HUES6 (cell line): ENCODE measurements at regions not wholly inside any gene's neighbourhood (a gene's known extent, or its start where the extent isn't known, plus 50 kb on each side); places are given as distances from the start of the nearest gene placed in this dataset.

Source experiments
- H3K27ac ChIP-seq: 2 replicates; pipeline ENCODE4 v1.7.0; 2013; ENCODE audit warnings: low read depth, mild to moderate bottlenecking, low read length, inconsistent platforms
- H3K27me3 ChIP-seq: 2 replicates; pipeline ENCODE4 v1.6.1; 2013; ENCODE audit warnings: low read length; ENCODE audit not compliant: control insufficient read depth, insufficient read depth
- H3K36me3 ChIP-seq: 2 replicates; pipeline ENCODE4 v1.6.1; 2013; ENCODE audit warnings: low read length; ENCODE audit not compliant: control insufficient read depth, insufficient read depth
- H3K4me1 ChIP-seq: 2 replicates; pipeline ENCODE4 v1.6.1; 2013; ENCODE audit warnings: low read length; ENCODE audit not compliant: control insufficient read depth, insufficient read depth
- H3K4me3 ChIP-seq: 2 replicates; pipeline ENCODE4 v1.5.1; 2013; ENCODE audit warnings: low read depth, low read length
- H3K9ac ChIP-seq: one replicate; pipeline ENCODE4 v1.6.1; 2013; ENCODE audit warnings: mild to moderate bottlenecking, low read length
- H3K9me3 ChIP-seq: 2 replicates; pipeline ENCODE4 v1.6.1; 2013; ENCODE audit warnings: low read depth, low read length; ENCODE audit not compliant: control insufficient read depth, insufficient read depth

DNA sequence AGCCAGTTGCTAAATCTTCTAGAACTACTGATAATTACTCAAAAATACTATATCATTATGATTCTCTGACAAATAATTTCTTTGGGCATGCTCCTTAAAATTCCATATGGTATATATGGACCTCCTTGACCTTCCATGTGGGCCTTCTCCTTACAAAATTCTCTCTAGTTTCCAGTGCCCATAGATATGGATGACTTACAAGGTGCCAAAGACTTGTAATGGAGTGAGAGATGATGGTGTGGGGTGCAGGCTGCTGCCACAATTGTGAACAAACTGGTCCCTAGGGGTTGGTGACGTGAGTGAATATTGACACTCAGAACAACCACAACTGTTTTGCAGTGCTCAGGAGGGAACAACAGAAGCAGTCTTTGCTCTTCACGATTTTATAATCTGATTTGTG is 378.9 kb downstream of the SNAPC1 start:
- Histone ChIP-seq H3K36me3 (no peaks in the 10 kb centered on the region), H3K27ac (no peak overlapping the region), H3K27me3 (no peaks in the 10 kb centered on the region), H3K9ac (no peak overlapping the region), H3K4me1 (no peaks in the 10 kb centered on the region), H3K9me3 (no peaks in the 10 kb centered on the region), H3K4me3 (no peak overlapping the region)

- H3K36me3 ChIP-seq: no peaks in the 10 kb centered on the region
- no peaks in the 10 kb centered on the region for H3K4me1 ChIP-seq
- no peaks in the 10 kb centered on the region for H3K27me3 ChIP-seq
- H3K27ac ChIP-seq: no peak overlapping the region
- no peak overlapping the region for H3K4me3 ChIP-seq
- no peaks in the 10 kb centered on the region for H3K9me3 ChIP-seq
- no peak overlapping the region for H3K9ac ChIP-seq
These were observed 381.0 kb downstream of the SNAPC1 start for GRCh38 chr14:62143245-62143644.

GRCh38 chr14:62144863-62145262 is 382.6 kb downstream of the SNAPC1 start:
- Histone ChIP-seq H3K27me3 (no peaks in the 10 kb centered on the region), H3K9ac (no peak overlapping the region), H3K27ac (no peak overlapping the region), H3K4me1 (no peaks in the 10 kb centered on the region), H3K4me3 (no peak overlapping the region), H3K9me3 (no peaks in the 10 kb centered on the region), H3K36me3 (no peaks in the 10 kb centered on the region)

- no peaks in the 10 kb centered on the region for H3K36me3 ChIP-seq
- no peaks in the 10 kb centered on the region for H3K9me3 ChIP-seq
- H3K4me3 ChIP-seq: no peak overlapping the region
- H3K27me3 ChIP-seq: no peaks in the 10 kb centered on the region
- H3K9ac ChIP-seq: no peak overlapping the region
- H3K4me1 ChIP-seq: no peaks in the 10 kb centered on the region
- H3K27ac ChIP-seq: no peak overlapping the region
These were observed 383.8 kb downstream of the SNAPC1 start for GRCh38 chr14:62146030-62146429.

GRCh38 chr14:62156052-62156451 is 393.8 kb downstream of the SNAPC1 start:
- no peaks in the 10 kb centered on the region for H3K36me3 ChIP-seq
- H3K9ac ChIP-seq: no peak overlapping the region
- H3K4me3 ChIP-seq: no peak overlapping the region
- no peak overlapping the region for H3K27ac ChIP-seq
- no peaks in the 10 kb centered on the region for H3K4me1 ChIP-seq
- H3K27me3 ChIP-seq: peaks cover 6% of the 10 kb centered on the region; the same call in 1 of the 2 replicates
- no peaks in the 10 kb centered on the region for H3K9me3 ChIP-seq

GRCh38 chr14:62158779-62159178 is 396.6 kb downstream of the SNAPC1 start:
- H3K4me1 ChIP-seq: peaks cover 4% of the 10 kb centered on the region; the same call in 1 of the 2 replicates
- H3K27me3 ChIP-seq: peaks cover 6% of the 10 kb centered on the region; the same call in 1 of the 2 replicates
- no peak overlapping the region for H3K4me3 ChIP-seq
- H3K9me3 ChIP-seq: no peaks in the 10 kb centered on the region
- H3K36me3 ChIP-seq: no peaks in the 10 kb centered on the region
- H3K27ac ChIP-seq: no peak overlapping the region
- H3K9ac ChIP-seq: no peak overlapping the region

DNA sequence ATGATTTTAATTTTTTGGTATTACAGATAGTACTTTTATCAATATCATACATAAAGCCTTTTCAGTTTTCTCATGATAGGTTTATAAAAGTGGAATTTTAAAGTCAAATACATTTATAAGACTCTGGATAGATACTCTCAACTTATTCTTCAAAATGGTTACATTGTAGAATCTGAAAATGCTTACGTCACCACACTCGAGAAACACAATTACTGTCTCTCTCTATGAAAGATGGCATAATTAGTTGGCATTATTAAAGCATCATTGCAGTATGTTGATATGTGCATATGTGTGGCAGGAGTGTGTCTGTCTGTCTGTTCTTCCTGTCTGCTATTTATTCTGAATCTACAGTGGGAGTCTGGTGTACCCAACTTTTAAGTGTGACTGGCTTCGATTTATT is 397.1 kb downstream of the SNAPC1 start:
- no peak overlapping the region for H3K9ac ChIP-seq
- no peaks in the 10 kb centered on the region for H3K9me3 ChIP-seq
- no peak overlapping the region for H3K27ac ChIP-seq
- no peak overlapping the region for H3K4me3 ChIP-seq
- H3K27me3 ChIP-seq: peaks cover 6% of the 10 kb centered on the region; the same call in 1 of the 2 replicates
- H3K4me1 ChIP-seq: peaks cover 4% of the 10 kb centered on the region; the same call in 1 of the 2 replicates
- no peaks in the 10 kb centered on the region for H3K36me3 ChIP-seq

- no peaks in the 10 kb centered on the region for H3K9me3 ChIP-seq
- H3K4me3 ChIP-seq: no peak overlapping the region
- H3K27ac ChIP-seq: no peak overlapping the region
- peaks cover 4% of the 10 kb centered on the region; the same call in 1 of the 2 replicates for H3K4me1 ChIP-seq
- H3K27me3 ChIP-seq: peaks cover 6% of the 10 kb centered on the region; the same call in 1 of the 2 replicates
- no peaks in the 10 kb centered on the region for H3K36me3 ChIP-seq
- H3K9ac ChIP-seq: no peak overlapping the region
These were observed 400.9 kb downstream of the SNAPC1 start for GRCh38 chr14:62162998-62163589.

- Histone ChIP-seq H3K4me1 (no peaks in the 10 kb centered on the region), H3K4me3 (no peak overlapping the region), H3K9ac (no peak overlapping the region), H3K27me3 (no peaks in the 10 kb centered on the region; the same call in 1 of the 2 replicates), H3K36me3 (no peaks in the 10 kb centered on the region), H3K27ac (no peak overlapping the region), H3K9me3 (no peaks in the 10 kb centered on the region)
These were observed 406.4 kb downstream of the SNAPC1 start for GRCh38 chr14:62168564-62169155.

- Histone ChIP-seq H3K27ac (no peak overlapping the region), H3K4me3 (no peak overlapping the region), H3K9ac (no peak overlapping the region), H3K27me3 (no peaks in the 10 kb centered on the region), H3K36me3 (no peaks in the 10 kb centered on the region), H3K9me3 (peaks cover 3% of the 10 kb centered on the region), H3K4me1 (no peaks in the 10 kb centered on the region)
These were observed 417.3 kb downstream of the SNAPC1 start for GRCh38 chr14:62179367-62180018.

GRCh38 chr14:62181591-62181990 is 419.4 kb downstream of the SNAPC1 start:
- no peak overlapping the region for H3K4me3 ChIP-seq
- no peaks in the 10 kb centered on the region for H3K4me1 ChIP-seq
- no peaks in the 10 kb centered on the region for H3K36me3 ChIP-seq
- H3K27ac ChIP-seq: no peak overlapping the region
- no peaks in the 10 kb centered on the region for H3K27me3 ChIP-seq
- H3K9ac ChIP-seq: no peak overlapping the region
- no peaks in the 10 kb centered on the region for H3K9me3 ChIP-seq
